ENCODE measurements at regions not wholly inside any gene's neighbourhood (a gene's known extent, or its start where the extent isn't known, plus 50 kb on each side); places are given as distances from the start of the nearest gene placed in this dataset.
A peak's percentile ranks its signal among the peaks of the same experiment; 100 is the strongest.

- Histone ChIP-seq H2AFZ (ENCODE audit: low read length) (no peak overlapping the region), H3K27me3 (ENCODE audit: control insufficient read depth in 1 of 2, insufficient read depth in 2 of 2, low read length in 2 of 2) (no peaks in the 10 kb centered on the region), H3K4me2 (ENCODE audit: low read depth, low read length) (no peak overlapping the region), H3K79me2 (ENCODE audit: insufficient read depth, low read length) (no peaks in the 10 kb centered on the region), H3K9me3 (ENCODE audit: low read length) (no peaks in the 10 kb centered on the region), H3K4me3 (replicated peaks in 1 of 3; ENCODE audit: insufficient read depth in 1 of 3, low read depth in 2 of 3, low read length in 3 of 3) (no peak overlapping the region), H3K36me3 (replicated peaks in 1 of 2; ENCODE audit: control insufficient read depth in 1 of 2, insufficient read depth in 2 of 2, low read length in 2 of 2) (no peaks in the 10 kb centered on the region), H3K4me1 (ENCODE audit: insufficient read depth, low read length) (peaks cover 73% of the 10 kb centered on the region), H4K20me1 (ENCODE audit: insufficient read depth, low read length) (no peaks in the 10 kb centered on the region), H3K9ac (ENCODE audit: insufficient read depth, low read depth, low read length) (peak overlapping the region; percentile 27; the same call in 1 of the 2 replicates), H3K27ac (ENCODE audit: extremely low read length, insufficient read depth, low read length) (peak overlapping the region; percentile 66)
- CTCF ChIA-PET (ENCODE audit: low intra/inter-chr PET ratio, low total read pairs): no interaction called here
- DNase-seq (ENCODE audit: low spot score) (no peak), FAIRE-seq (no peak), ATAC-seq (no peak)
- POLR2A ChIA-PET: no interaction called here
- intact Hi-C loops (cut with micrococcal nuclease; ENCODE audit: unreplicated experiment): loop anchor here (1.0 kb wide), 1 partner anchor 37 kb away; no protein-coding TSS in a partner anchor
- no TSS peak for BruUV-seq (replicated peaks)
- 94% methylated on average over 2 of the region's 2 CpGs for WGBS (ENCODE audit: low lambda C conversion rate)
- TF ChIP-seq SMAD9 (CRISPR knock-in tag; IDR thresholded peaks at IDR 0.05): no peak
- TF ChIP-seq FOXA1 (IDR thresholded peaks at IDR 0.05): no peak
- no peak for TF ChIP-seq FOXA1 (CRISPR knock-in tag; IDR thresholded peaks at IDR 0.05)
- no peak for TF ChIP-seq ZNF839 (CRISPR knock-in tag; IDR thresholded peaks at IDR 0.05; ENCODE audit: borderline replicate concordance)
- TF ChIP-seq FOXO4 (CRISPR knock-in tag; conservative IDR thresholded peaks at IDR 0.05): no peak
- TF ChIP-seq ZNF501 (CRISPR knock-in tag; IDR thresholded peaks at IDR 0.05): no peak
- TF ChIP-seq SNAPC4 (CRISPR knock-in tag; IDR thresholded peaks at IDR 0.05): no peak
- TF ChIP-seq TBL1XR1 (IDR thresholded peaks at IDR 0.05; ENCODE audit: borderline replicate concordance, low read length, partially characterized antibody): no peak
- no peak for TF ChIP-seq ZNF609 (CRISPR knock-in tag; IDR thresholded peaks at IDR 0.05; ENCODE audit: borderline replicate concordance)
- TF ChIP-seq ZNF598 (CRISPR knock-in tag; IDR thresholded peaks at IDR 0.05; ENCODE audit: borderline replicate concordance): no peak
- no peak for TF ChIP-seq MBD4 (IDR thresholded peaks at IDR 0.05; ENCODE audit: borderline replicate concordance, low read length)
- TF ChIP-seq ZNF160 (CRISPR knock-in tag; IDR thresholded peaks at IDR 0.05): no peak
- in situ Hi-C loops (cut with HindIII; ENCODE audit: extremely low pct_ligation_motif_present, low pct_unique_long_range_greater_than_20kb): loop anchor here (10.0 kb wide), 2 partner anchors 106 to 466 kb away; no protein-coding TSS in a partner anchor
Measured at GRCh38 chr4:74660866-74661265, 133.5 kb downstream of the BTC start.
